ENCODE measurements at regions not wholly inside any gene's neighbourhood (a gene's known extent, or its start where the extent isn't known, plus 50 kb on each side); places are given as distances from the start of the nearest gene placed in this dataset. TPM values are rescaled to one million over a fixed set of nuclear protein-coding genes. Genes with fewer than 3 reads are reported as not detected.
"Not testable (repeated sequence)": the region's sequence is repeated elsewhere in the genome, so short reads cannot be mapped to it uniquely, and the experiment has no call there.

GRCh38 chr12:131659976-131660375 is 50.9 kb upstream of the SFSWAP start:
- not testable (repeated sequence) for H3K27ac ChIP-seq (ENCODE audit: low read depth, low read length); H3K4me3 ChIP-seq (ENCODE audit: low read length in 3 of 3); H3K9ac ChIP-seq (ENCODE audit: low read depth in 1 of 3, low read length in 3 of 3); H3K36me3 ChIP-seq (ENCODE audit: control insufficient read depth in 3 of 3, insufficient read depth in 3 of 3, low read length in 3 of 3); H3K9me3 ChIP-seq (ENCODE audit: control insufficient read depth in 3 of 3, low read length in 3 of 3); H3K4me1 ChIP-seq (ENCODE audit: control insufficient read depth in 3 of 3, insufficient read depth in 3 of 3, low read length in 3 of 3); H3K27me3 ChIP-seq (ENCODE audit: control insufficient read depth in 3 of 3, insufficient read depth in 3 of 3, low read length in 3 of 3)

DNA sequence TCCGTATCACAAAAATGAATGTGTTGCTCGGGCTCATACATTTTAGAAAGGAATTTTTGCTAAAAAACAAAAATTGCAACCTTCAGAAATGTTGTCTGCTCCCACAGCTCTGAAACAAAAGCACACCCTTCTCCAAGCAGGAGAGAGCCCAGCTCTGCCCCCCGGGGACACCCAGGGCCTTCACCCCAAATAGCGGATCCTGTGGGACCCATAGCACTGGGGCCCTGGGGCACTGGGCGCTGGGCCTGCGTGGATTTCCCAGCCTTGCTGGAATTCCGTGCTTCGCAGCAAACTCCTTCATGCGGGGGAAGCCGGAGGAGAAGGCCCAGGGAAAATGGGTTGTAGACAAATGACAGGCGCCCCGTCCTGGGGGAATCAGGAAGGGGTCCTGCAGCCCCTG is 50.5 kb upstream of the SFSWAP start:
- H3K4me3 ChIP-seq (ENCODE audit: low read length in 3 of 3); H3K9ac ChIP-seq (ENCODE audit: low read depth in 1 of 3, low read length in 3 of 3); H3K27me3 ChIP-seq (ENCODE audit: control insufficient read depth in 3 of 3, insufficient read depth in 3 of 3, low read length in 3 of 3); H3K4me1 ChIP-seq (ENCODE audit: control insufficient read depth in 3 of 3, insufficient read depth in 3 of 3, low read length in 3 of 3); H3K9me3 ChIP-seq (ENCODE audit: control insufficient read depth in 3 of 3, low read length in 3 of 3); H3K36me3 ChIP-seq (ENCODE audit: control insufficient read depth in 3 of 3, insufficient read depth in 3 of 3, low read length in 3 of 3); H3K27ac ChIP-seq (ENCODE audit: low read depth, low read length): not testable (repeated sequence)

Small RNAs in the stretch of these regions (small RNA-seq; reads per million reads assigned to genes)
- not detected for gene AC140063.1
- gene RNA5SP376 = not detected

All from skeletal muscle tissue (tissue), 4 donors.